GM23338 (cell line): ENCODE measurements at regions not wholly inside any gene's neighbourhood (a gene's known extent, or its start where the extent isn't known, plus 50 kb on each side); places are given as distances from the start of the nearest gene placed in this dataset.

Experiments used
- ATAC-seq: fragments of 200-7000 bp; cut with Tn5 transposase; 3 replicates; pipeline ENCODE4 v1.9.1; 2020
- DNase-seq: peaks from one replicate; pipeline ENCODE4 v3.0.0-alpha.2; 2015; ENCODE audit warnings: low spot score
- H2AFZ ChIP-seq: fragments of 200-600 bp; sonication (generic); 2 replicates; pipeline ENCODE4 v1.8.0; 2016; ENCODE audit warnings: antibody characterized with exemption, mild to moderate bottlenecking, moderate library complexity
- H3F3A ChIP-seq: fragments of 200-600 bp; sonication (generic); replicated peaks from 2 replicates; pipeline ENCODE4 v1.8.0; 2017; ENCODE audit warnings: antibody characterized with exemption, mixed run types, low read depth
- H3K27ac ChIP-seq: fragments of 200-600 bp; sonication (generic); 2 replicates; pipeline ENCODE4 v1.6.1; 2016; ENCODE audit warnings: low read depth
- H3K27me3 ChIP-seq: fragments of 200-600 bp; sonication (generic); 2 replicates; pipeline ENCODE4 v1.8.0; 2016; ENCODE audit warnings: mild to moderate bottlenecking, mixed run types, moderate library complexity; ENCODE audit not compliant: insufficient read depth
- H3K36me3 ChIP-seq: fragments of 200-600 bp; sonication (generic); 2 replicates; pipeline ENCODE4 v1.8.0; 2016; ENCODE audit warnings: mild to moderate bottlenecking; ENCODE audit not compliant: insufficient read depth
- H3K4me1 ChIP-seq: fragments of 200-600 bp; sonication (generic); 2 replicates; pipeline ENCODE4 v1.8.0; 2016; ENCODE audit warnings: mild to moderate bottlenecking, moderate library complexity; ENCODE audit not compliant: insufficient read depth
- H3K4me2 ChIP-seq: fragments of 200-600 bp; sonication (generic); 2 replicates; pipeline ENCODE4 v1.7.1; 2017; ENCODE audit warnings: mixed run types
- H3K4me3 ChIP-seq: fragments of 200-600 bp; sonication (generic); 2 replicates; pipeline ENCODE4 v1.6.1; 2016; ENCODE audit warnings: mixed run types
- H3K79me2 ChIP-seq: fragments of 200-600 bp; sonication (generic); replicated peaks from 2 replicates; pipeline ENCODE4 v1.8.0; 2017; ENCODE audit warnings: mild to moderate bottlenecking; ENCODE audit not compliant: insufficient read depth
- H3K9me2 ChIP-seq: fragments of 200-600 bp; sonication (generic); 2 replicates; pipeline ENCODE4 v1.8.0; 2017; ENCODE audit not compliant: insufficient read depth
- H4K20me1 ChIP-seq: fragments of 200-600 bp; sonication (generic); replicated peaks from 2 replicates; pipeline ENCODE4 v1.8.0; 2017; ENCODE audit warnings: mild to moderate bottlenecking; ENCODE audit not compliant: insufficient read depth
- H3K27ac Mint-ChIP-seq: 2 replicates; pipeline ENCODE4 v1.8.0; 2020; ENCODE audit warnings: inconsistent platforms, mild to moderate bottlenecking, moderate library complexity, mixed read lengths
- H3K27me3 Mint-ChIP-seq: 3 replicates; pipeline ENCODE4 v1.8.0; 2022; ENCODE audit warnings: low read depth, mild to moderate bottlenecking, moderate library complexity, mixed read lengths, inconsistent platforms; ENCODE audit not compliant: insufficient read depth, poor library complexity
- H3K36me3 Mint-ChIP-seq: 3 replicates; pipeline ENCODE4 v1.8.0; 2021; ENCODE audit warnings: low read depth, mild to moderate bottlenecking, inconsistent platforms, moderate library complexity, mixed read lengths
- H3K4me1 Mint-ChIP-seq: 3 replicates; pipeline ENCODE4 v1.8.0; 2020; ENCODE audit warnings: mild to moderate bottlenecking, inconsistent platforms, mixed read lengths
- H3K4me3 Mint-ChIP-seq: 3 replicates; pipeline ENCODE4 v1.8.0; 2021; ENCODE audit warnings: moderate library complexity, mild to moderate bottlenecking, inconsistent platforms, mixed read lengths
- H3K9me3 Mint-ChIP-seq: 3 replicates; pipeline ENCODE4 v1.8.0; 2020; ENCODE audit warnings: moderate library complexity, mild to moderate bottlenecking, inconsistent platforms, mixed read lengths
- ETS1 ChIP-seq: IDR thresholded peaks from 2 replicates; pipeline ENCODE4 v1.6.1; 2016; ENCODE audit warnings: antibody characterized with exemption
- EZH2 ChIP-seq: fragments of 200-600 bp; sonication (generic); IDR thresholded peaks from one replicate; pipeline ENCODE4 v1.8.0; 2017; ENCODE audit warnings: antibody characterized with exemption, mild to moderate bottlenecking, low read depth; ENCODE audit not compliant: unreplicated experiment
- JUNB ChIP-seq: IDR thresholded peaks from one replicate; pipeline ENCODE4 v1.6.1; 2016; ENCODE audit warnings: antibody characterized with exemption; ENCODE audit not compliant: unreplicated experiment
- REST ChIP-seq: IDR thresholded peaks from one replicate; pipeline ENCODE4 v1.6.1; 2018; ENCODE audit warnings: antibody characterized with exemption; ENCODE audit not compliant: unreplicated experiment
- STAT1 ChIP-seq: IDR thresholded peaks from one replicate; pipeline ENCODE4 v1.6.1; 2016; ENCODE audit warnings: antibody characterized with exemption; ENCODE audit not compliant: unreplicated experiment
- ZNF331 ChIP-seq: fragments of 250-450 bp; sonication (Bioruptor Pico); IDR thresholded peaks from 2 replicates; pipeline ENCODE4 v1.5.0; 2020; ENCODE audit warnings: low read depth, mild to moderate bottlenecking, moderate library complexity
- ZNF462 ChIP-seq: fragments of 250-450 bp; sonication (Bioruptor Pico); IDR thresholded peaks from 2 replicates; pipeline ENCODE4 v1.5.0; 2020; ENCODE audit warnings: mild to moderate bottlenecking, moderate library complexity

GRCh38 chr14:97280526-97280925, 483.3 kb downstream of the VRK1 start:
- H4K20me1 ChIP-seq: no peaks in the 10 kb centered on the region
- H3F3A ChIP-seq: no peaks in the 10 kb centered on the region
- H3K79me2 ChIP-seq: no peaks in the 10 kb centered on the region
- Mint-ChIP-seq H3K27ac (no peak overlapping the region), H3K4me3 (no peak overlapping the region), H3K36me3 (no peaks in the 10 kb centered on the region), H3K4me1 (peaks cover 42% of the 10 kb centered on the region), H3K27me3 (peaks cover 12% of the 10 kb centered on the region), H3K9me3 (no peaks in the 10 kb centered on the region)
- no peak overlapping the region for H3K4me3 ChIP-seq
- no peak overlapping the region for H3K27ac ChIP-seq
- H2AFZ ChIP-seq: peak overlapping the region; percentile 49
- TF ChIP-seq ETS1 (no peak), ZNF462 (CRISPR knock-in tag) (no peak), EZH2 (no peak), STAT1 (no peak), ZNF331 (CRISPR knock-in tag) (no peak)
- ATAC-seq (no peak), DNase-seq (no peak)
- 0 out of 2 replicates have a peak, but pooled peaks cover 4% of the 10 kb centered on the region for H3K9me2 ChIP-seq
- H3K36me3 ChIP-seq: no peaks in the 10 kb centered on the region
- H3K27me3 ChIP-seq: no peaks in the 10 kb centered on the region
- peaks cover 12% of the 10 kb centered on the region for H3K4me1 ChIP-seq
- H3K4me2 ChIP-seq: no peak overlapping the region

DNA sequence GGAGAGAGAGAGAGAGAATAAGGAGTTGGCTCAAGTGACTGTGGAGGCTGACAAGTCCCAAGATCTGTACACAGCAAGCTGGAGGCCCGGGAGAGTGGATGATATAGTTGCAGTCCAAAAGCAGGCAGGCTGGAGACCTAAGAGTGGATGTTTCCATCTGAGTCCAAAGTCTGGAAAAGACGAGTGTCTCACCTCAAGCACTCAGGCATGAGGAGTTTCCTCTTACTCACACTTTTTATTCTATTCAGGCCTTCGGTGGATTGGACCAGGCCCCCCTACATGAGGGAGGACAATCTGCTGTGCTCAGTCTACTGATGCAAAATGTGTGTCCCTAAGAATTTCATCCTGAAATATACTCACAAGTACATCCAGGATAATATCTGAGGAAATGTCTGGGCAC, 484.6 kb downstream of the VRK1 start:
- H2AFZ ChIP-seq: no peak overlapping the region
- Mint-ChIP-seq H3K4me3 (no peak overlapping the region), H3K27me3 (peaks cover 10% of the 10 kb centered on the region), H3K9me3 (no peaks in the 10 kb centered on the region), H3K36me3 (no peaks in the 10 kb centered on the region), H3K4me1 (peaks cover 42% of the 10 kb centered on the region), H3K27ac (no peak overlapping the region)
- no peak overlapping the region for H3K27ac ChIP-seq
- H3K4me2 ChIP-seq: no peak overlapping the region
- H3K4me1 ChIP-seq: peaks cover 12% of the 10 kb centered on the region
- H3K9me2 ChIP-seq: 0 out of 2 replicates have a peak, but pooled peaks cover 4% of the 10 kb centered on the region
- no peak overlapping the region for H3K4me3 ChIP-seq
- H3K79me2 ChIP-seq: no peaks in the 10 kb centered on the region
- DNase-seq (no peak), ATAC-seq (no peak)
- H3K27me3 ChIP-seq: no peaks in the 10 kb centered on the region
- no peaks in the 10 kb centered on the region for H4K20me1 ChIP-seq
- no peaks in the 10 kb centered on the region for H3K36me3 ChIP-seq
- no peaks in the 10 kb centered on the region for H3F3A ChIP-seq
- TF ChIP-seq ZNF331 (CRISPR knock-in tag) (no peak), REST (no peak), JUNB (no peak)
